Thymus (tissue), 11 donors: ENCODE measurements at regions not wholly inside any gene's neighbourhood (a gene's known extent, or its start where the extent isn't known, plus 50 kb on each side); places are given as distances from the start of the nearest gene placed in this dataset.

Experiments
- DNase-seq, 9 donors: peaks; one replicate each; pipeline ENCODE4 v3.0.0-alpha.2; 2013; ENCODE audit warnings: low spot score in 9 of 9, low read depth in 6 of 9, missing footprints in 1 of 9
- H3K27ac ChIP-seq, 2 donors: one replicate each; pipeline ENCODE4 v1.5.1; 2013; ENCODE audit warnings: control low read depth in 1 of 2, low read depth in 1 of 2, low read length in 1 of 2, mild to moderate bottlenecking in 1 of 2, moderate library complexity in 1 of 2
- H3K27me3 ChIP-seq, 2 donors: one replicate each; pipeline ENCODE4 v1.5.1; 2013; ENCODE audit warnings: low read length in 1 of 2; ENCODE audit not compliant: control insufficient read depth in 2 of 2, insufficient read depth in 1 of 2
- H3K36me3 ChIP-seq, 2 donors: one replicate each; pipeline ENCODE4 v1.5.1; 2013; ENCODE audit warnings: low read length in 1 of 2, mild to moderate bottlenecking in 1 of 2, moderate library complexity in 1 of 2; ENCODE audit not compliant: control insufficient read depth in 2 of 2, insufficient read depth in 2 of 2
- H3K4me1 ChIP-seq, 2 donors: one replicate each; pipeline ENCODE4 v1.5.1; 2013; ENCODE audit warnings: low read length in 2 of 2; ENCODE audit not compliant: control insufficient read depth in 2 of 2, insufficient read depth in 2 of 2
- H3K4me3 ChIP-seq, 2 donors: one replicate each; pipeline ENCODE4 v1.5.1; 2013; ENCODE audit warnings: low read length in 2 of 2, control low read depth in 1 of 2, mild to moderate bottlenecking in 1 of 2
- H3K9me3 ChIP-seq, 2 donors: one replicate each; pipeline ENCODE4 v1.5.1; 2013; ENCODE audit warnings: low read length in 1 of 2, mild to moderate bottlenecking in 1 of 2; ENCODE audit not compliant: control insufficient read depth in 2 of 2, insufficient read depth in 1 of 2
- WGBS: extraction: QIAGEN DNeasy Blood & Tissue Kit; methylation state at CpG from one replicate; pipeline ENCODE4 v1.1.7; 2013; 5-methylcytosine and 5-hydroxymethylcytosine counted together
- donor health status: healthy.

DNA sequence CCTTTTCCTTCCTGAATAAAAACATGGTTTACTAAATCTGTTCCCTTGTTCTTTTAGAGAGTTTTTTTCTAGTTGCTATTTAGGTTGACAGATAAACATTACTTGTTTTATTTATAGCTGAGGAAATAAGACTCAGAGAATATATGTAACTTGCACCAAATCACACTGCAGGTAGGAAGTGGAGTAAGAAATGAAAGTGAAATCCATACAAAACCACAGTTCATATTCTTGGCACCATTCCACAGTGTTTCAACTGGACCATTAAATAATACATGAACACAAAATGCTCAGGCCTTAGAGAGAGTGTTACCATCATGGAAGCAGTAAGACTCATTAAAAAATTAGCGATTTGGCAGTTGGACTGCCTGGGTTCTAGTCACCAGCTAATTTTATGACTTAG, 326.9 kb upstream of the SLIT2 start:
- Histone ChIP-seq H3K9me3 (peaks cover 0 to 1% of the 10 kb centered on the region in 2 donors), H3K27ac (no peak overlapping the region), H3K36me3 (no peaks in the 10 kb centered on the region), H3K4me3 (no peak overlapping the region), H3K4me1 (no peaks in the 10 kb centered on the region), H3K27me3 (no peaks in the 10 kb centered on the region)
- DNase-seq = no peak
- 97% methylated on average over 1 of the region's 1 CpG for WGBS

GRCh38 chr4:19915276-19915675, 336.4 kb upstream of the SLIT2 start:
- WGBS = 93% methylated on average over 3 of the region's 3 CpGs
- Histone ChIP-seq H3K27ac (no peak overlapping the region), H3K36me3 (no peaks in the 10 kb centered on the region), H3K9me3 (peaks cover 0 to 1% of the 10 kb centered on the region in 2 donors), H3K27me3 (no peaks in the 10 kb centered on the region), H3K4me1 (no peaks in the 10 kb centered on the region), H3K4me3 (no peak overlapping the region)
- no peak for DNase-seq

- DNase-seq = no peak
- Histone ChIP-seq H3K27me3 (no peaks in the 10 kb centered on the region), H3K36me3 (no peaks in the 10 kb centered on the region), H3K4me1 (no peaks in the 10 kb centered on the region), H3K4me3 (no peak overlapping the region), H3K27ac (no peak overlapping the region), H3K9me3 (no peaks in the 10 kb centered on the region)
- WGBS = 85% methylated on average over 2 of the region's 2 CpGs
These were observed 338.1 kb upstream of the SLIT2 start for GRCh38 chr4:19913650-19914049.

DNA sequence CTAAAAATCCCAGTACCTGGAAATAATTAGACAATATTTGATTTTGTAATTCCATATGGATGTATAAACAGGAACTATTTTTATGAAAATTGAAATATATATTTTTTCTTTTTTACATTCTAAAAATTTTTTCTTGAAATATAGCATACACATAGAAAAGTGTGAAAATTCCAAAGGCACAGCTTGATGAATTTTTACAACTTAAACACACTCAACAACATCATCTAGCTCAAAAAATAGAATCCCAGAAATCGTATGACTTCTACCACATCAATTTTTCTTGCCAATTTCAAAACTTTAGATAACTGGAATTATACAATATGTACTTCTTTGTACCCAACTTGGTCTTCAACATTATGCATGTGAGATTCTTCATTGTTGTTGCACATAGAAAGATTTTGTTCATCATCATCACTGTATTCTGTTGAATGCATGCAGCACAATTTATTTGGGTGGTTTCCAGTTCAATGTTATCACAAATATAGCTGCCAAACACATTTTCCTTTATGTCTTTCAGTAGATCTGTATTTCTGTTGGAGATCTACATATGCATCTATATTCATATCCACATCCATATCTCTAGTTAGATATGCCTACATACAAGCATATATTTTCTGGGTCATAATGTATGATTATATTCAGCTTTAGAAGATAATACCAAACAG, 340.7 kb upstream of the SLIT2 start:
- Histone ChIP-seq H3K27ac (no peak overlapping the region), H3K9me3 (no peaks in the 10 kb centered on the region), H3K27me3 (no peaks in the 10 kb centered on the region), H3K4me3 (no peak overlapping the region), H3K4me1 (no peaks in the 10 kb centered on the region), H3K36me3 (no peaks in the 10 kb centered on the region)
- 88% methylated on average over 1 of the region's 1 CpG for WGBS
- DNase-seq = no peak

DNA sequence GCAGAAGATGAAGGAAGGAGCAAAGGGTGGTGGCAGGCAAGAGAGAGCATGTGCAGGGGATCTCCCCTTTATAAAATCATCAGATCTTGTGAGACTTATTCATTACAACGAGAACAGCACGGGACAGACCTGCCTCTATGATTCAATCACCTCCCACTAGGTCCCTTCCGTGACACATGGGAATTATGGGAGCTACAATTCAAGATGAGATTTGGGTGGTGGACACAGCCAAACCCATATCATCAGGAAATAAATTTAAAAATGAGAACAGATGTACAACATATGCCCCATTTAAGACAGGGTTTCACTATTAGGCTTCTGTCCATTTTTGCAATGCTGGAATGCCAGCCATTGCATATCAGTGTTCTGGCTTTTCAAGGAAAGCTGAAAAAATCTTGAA, 346.7 kb upstream of the SLIT2 start:
- Histone ChIP-seq H3K4me3 (no peak overlapping the region), H3K27me3 (no peaks in the 10 kb centered on the region), H3K36me3 (no peaks in the 10 kb centered on the region), H3K27ac (no peak overlapping the region), H3K9me3 (no peaks in the 10 kb centered on the region), H3K4me1 (no peaks in the 10 kb centered on the region)
- no peak for DNase-seq
- 87% methylated on average over 3 of the region's 3 CpGs for WGBS

DNA sequence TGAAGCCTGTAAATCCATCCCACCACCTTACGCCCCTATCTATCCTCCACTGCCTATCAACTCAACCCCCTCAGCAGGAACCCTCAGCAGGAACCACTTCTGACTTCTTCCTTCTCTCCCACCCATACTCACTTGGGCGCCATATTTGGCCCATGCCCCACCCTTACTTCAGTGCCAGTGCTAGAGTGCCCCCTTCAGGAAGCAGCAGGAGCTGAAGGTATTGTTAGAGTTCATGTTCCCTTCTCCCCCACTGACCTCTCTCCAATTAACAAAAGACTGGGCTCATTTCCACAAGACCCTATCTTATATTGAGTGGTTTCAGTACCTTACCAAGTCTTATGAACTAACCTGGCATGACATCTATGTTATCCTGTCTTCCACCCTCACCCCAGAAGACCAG, 363.1 kb upstream of the SLIT2 start:
- H3K9me3 ChIP-seq = peaks cover 2 to 8% of the 10 kb centered on the region in 2 donors
- no peak overlapping the region for H3K4me3 ChIP-seq
- no peaks in the 10 kb centered on the region for H3K36me3 ChIP-seq
- no peaks in the 10 kb centered on the region for H3K4me1 ChIP-seq
- H3K27me3 ChIP-seq = no peaks in the 10 kb centered on the region
- no peak overlapping the region for H3K27ac ChIP-seq
- DNase-seq = no peak
- 90% methylated on average over 2 of the region's 2 CpGs for WGBS

GRCh38 chr4:19883841-19884240, 367.9 kb upstream of the SLIT2 start:
- Histone ChIP-seq H3K9me3 (peaks cover 0 to 8% of the 10 kb centered on the region in 2 donors), H3K4me3 (no peak overlapping the region), H3K27ac (no peak overlapping the region), H3K36me3 (no peaks in the 10 kb centered on the region), H3K4me1 (no peaks in the 10 kb centered on the region), H3K27me3 (no peaks in the 10 kb centered on the region)
- no peak for DNase-seq

- Histone ChIP-seq H3K9me3 (no peaks in the 10 kb centered on the region), H3K27me3 (no peaks in the 10 kb centered on the region), H3K36me3 (no peaks in the 10 kb centered on the region), H3K27ac (no peak overlapping the region), H3K4me1 (no peaks in the 10 kb centered on the region), H3K4me3 (no peak overlapping the region)
- DNase-seq = no peak
- WGBS = 49% methylated on average over 5 of the region's 5 CpGs
These were observed 371.5 kb upstream of the SLIT2 start for GRCh38 chr4:19880206-19880605.

GRCh38 chr4:19879330-19879729, 372.4 kb upstream of the SLIT2 start:
- Histone ChIP-seq H3K4me1 (no peaks in the 10 kb centered on the region), H3K4me3 (no peak overlapping the region), H3K36me3 (no peaks in the 10 kb centered on the region), H3K27ac (no peak overlapping the region), H3K9me3 (no peaks in the 10 kb centered on the region), H3K27me3 (no peaks in the 10 kb centered on the region)
- DNase-seq = no peak
- WGBS = 79% methylated on average over 5 of the region's 5 CpGs

GRCh38 chr4:19857991-19858390, 393.7 kb upstream of the SLIT2 start:
- H3K9me3 ChIP-seq = no peaks in the 10 kb centered on the region
- WGBS = 81% methylated on average over 1 of the region's 1 CpG
- no peak overlapping the region for H3K27ac ChIP-seq
- H3K36me3 ChIP-seq = no peaks in the 10 kb centered on the region
- no peak overlapping the region for H3K4me3 ChIP-seq
- no peaks in the 10 kb centered on the region for H3K4me1 ChIP-seq
- DNase-seq = no peak
- H3K27me3 ChIP-seq = no peaks in the 10 kb centered on the region
